PC-3 (cell line): ENCODE measurements at regions not wholly inside any gene's neighbourhood (a gene's known extent, or its start where the extent isn't known, plus 50 kb on each side); places are given as distances from the start of the nearest gene placed in this dataset.
A peak's percentile ranks its signal among the peaks of the same experiment; 100 is the strongest.

Experiments
- ATAC-seq: fragments of 200-7000 bp; cut with Tn5 transposase; 2 replicates; pipeline ENCODE4 v1.9.1; 2020; ENCODE audit warnings: mild to moderate bottlenecking, moderate library complexity
- BruUV-seq: library from RNA; stranded (reverse); fragments of 400-500 nt; replicated peaks from 2 replicates; lab custom pipeline; 2021; lab: Mats Ljungman, UMichigan
- CTCF ChIA-PET: fragments of 300-600 bp; sonication (Branson Sonifier 250); formaldehyde crosslinking; loops from one replicate; lab custom pipeline; 2022; ENCODE audit warnings: antibody characterized with exemption; lab: Charles Lee
- POLR2A ChIA-PET: fragments of 300-600 bp; sonication (Branson Sonifier 250); formaldehyde crosslinking; loops from one replicate; lab custom pipeline; 2022; ENCODE audit warnings: antibody characterized with exemption; ENCODE audit not compliant: unreplicated experiment; lab: Charles Lee
- DNase-seq: peaks from one replicate; pipeline ENCODE4 v3.0.0-alpha.2; 2015
- H2AFZ ChIP-seq: fragments of 300-600 bp; sonication (generic); 2 replicates; pipeline ENCODE4 v1.6.0; 2016; ENCODE audit warnings: antibody characterized with exemption, low read length
- H3F3A ChIP-seq: fragments of 300-600 bp; sonication (generic); one replicate; pipeline ENCODE4 v1.6.0; 2017; ENCODE audit warnings: antibody characterized with exemption, low read length, control low read depth, mild to moderate bottlenecking; ENCODE audit not compliant: unreplicated experiment
- H3K27ac ChIP-seq: fragments of 300-600 bp; sonication (generic); 2 replicates; pipeline ENCODE4 v1.5.1; 2016; ENCODE audit warnings: mild to moderate bottlenecking, low read length
- H3K27me3 ChIP-seq: fragments of 300-600 bp; sonication (generic); 2 replicates; pipeline ENCODE4 v1.6.1; 2016; ENCODE audit warnings: low read length, mixed read lengths
- H3K36me3 ChIP-seq: fragments of 300-600 bp; sonication (generic); 2 replicates; pipeline ENCODE4 v1.6.1; 2016; ENCODE audit warnings: low read depth, mixed run types, low read length, mixed read lengths
- H3K4me1 ChIP-seq: fragments of 300-600 bp; sonication (generic); 2 replicates; pipeline ENCODE4 v1.5.1; 2016; ENCODE audit warnings: low read length; ENCODE audit not compliant: insufficient read depth
- H3K4me2 ChIP-seq: fragments of 300-600 bp; sonication (generic); 2 replicates; pipeline ENCODE4 v1.6.0; 2016; ENCODE audit warnings: low read length
- H3K4me3 ChIP-seq: fragments of 300-600 bp; sonication (generic); 2 replicates; pipeline ENCODE4 v1.5.1; 2016; ENCODE audit warnings: mild to moderate bottlenecking, low read length, mixed read lengths
- H3K79me2 ChIP-seq: fragments of 300-600 bp; sonication (generic); 2 replicates; pipeline ENCODE4 v1.6.1; 2017; ENCODE audit warnings: low read length, mixed read lengths
- H3K9ac ChIP-seq: fragments of 300-600 bp; sonication (generic); 2 replicates; pipeline ENCODE4 v1.6.0; 2016; ENCODE audit warnings: mild to moderate bottlenecking, low read length
- H3K9me2 ChIP-seq: fragments of 300-600 bp; sonication (generic); replicated peaks from 2 replicates; pipeline ENCODE4 v1.6.1; 2016; ENCODE audit warnings: mixed run types, low read length, mixed read lengths
- H3K9me3 ChIP-seq: fragments of 300-600 bp; sonication (generic); 2 replicates; pipeline ENCODE4 v1.6.1; 2016; ENCODE audit warnings: low read length, mixed read lengths
- H4K20me1 ChIP-seq: fragments of 300-600 bp; sonication (generic); 2 replicates; pipeline ENCODE4 v1.6.1; 2016; ENCODE audit warnings: low read length, mixed read lengths
- CTCF ChIP-seq: fragments of 300-600 bp; sonication (generic); conservative IDR thresholded peaks from 2 replicates; pipeline ENCODE4 v1.5.1; 2017; ENCODE audit warnings: antibody characterized with exemption, low read depth, mild to moderate bottlenecking, low read length
- EZH2 ChIP-seq: fragments of 300-600 bp; sonication (generic); IDR thresholded peaks from one replicate; pipeline ENCODE4 v1.6.1; 2017; ENCODE audit warnings: antibody characterized with exemption, mild to moderate bottlenecking, low read length; ENCODE audit not compliant: unreplicated experiment
- EZH2phosphoT487 ChIP-seq: fragments of 300-600 bp; sonication (generic); IDR thresholded peaks from 2 replicates; pipeline ENCODE4 v1.6.1; 2018; ENCODE audit warnings: mild to moderate bottlenecking, antibody characterized with exemption, low read length, borderline replicate concordance
- intact Hi-C: fragments of 100-400 bp; cut with micrococcal nuclease; formaldehyde crosslinking; loops from 2 replicates; pipeline ENCODE4 v1.9.0; 2023

GRCh38 chr12:83920821-83921547 lies 991.6 kb downstream of the SLC6A15 start:
- ATAC-seq (no peak), DNase-seq (no peak)
- no peaks in the 10 kb centered on the region for H3K4me1 ChIP-seq
- TF ChIP-seq EZH2, result no peak
- TF ChIP-seq EZH2phosphoT487, result no peak
- no peak for TF ChIP-seq CTCF
- intact Hi-C loops, result no loop called here
- CTCF ChIA-PET, result no interaction called here
- H3K27ac ChIP-seq, result no peak overlapping the region
- no peaks in the 10 kb centered on the region for H3K27me3 ChIP-seq
- no peak overlapping the region for H3K9ac ChIP-seq
- H2AFZ ChIP-seq, result no peak overlapping the region
- no peaks in the 10 kb centered on the region for H3K9me3 ChIP-seq
- H3K36me3 ChIP-seq, result no peaks in the 10 kb centered on the region
- H3K79me2 ChIP-seq, result no peaks in the 10 kb centered on the region
- POLR2A ChIA-PET, result no interaction called here
- H3K4me2 ChIP-seq, result no peak overlapping the region
- no peaks in the 10 kb centered on the region for H4K20me1 ChIP-seq
- H3K9me2 ChIP-seq, result no peaks in the 10 kb centered on the region
- no peak overlapping the region for H3K4me3 ChIP-seq
- no peaks in the 10 kb centered on the region for H3F3A ChIP-seq
- BruUV-seq, result no TSS peak

- no peaks in the 10 kb centered on the region for H3K9me3 ChIP-seq
- ATAC-seq, result no peak
- no peak overlapping the region for H3K4me2 ChIP-seq
- no peak for DNase-seq
- H3K4me3 ChIP-seq, result no peak overlapping the region
- H4K20me1 ChIP-seq, result no peaks in the 10 kb centered on the region
- no peaks in the 10 kb centered on the region for H3K9me2 ChIP-seq
- H3K27ac ChIP-seq, result no peak overlapping the region
- peak overlapping the region; percentile 37; the same call in 1 of the 2 replicates for H2AFZ ChIP-seq
- TF ChIP-seq CTCF, result no peak
- CTCF ChIA-PET, result no interaction called here
- no peak overlapping the region for H3K9ac ChIP-seq
- H3K4me1 ChIP-seq, result no peaks in the 10 kb centered on the region
- no peaks in the 10 kb centered on the region for H3K27me3 ChIP-seq
- H3F3A ChIP-seq, result no peaks in the 10 kb centered on the region
- H3K79me2 ChIP-seq, result no peaks in the 10 kb centered on the region
- no TSS peak for BruUV-seq
- H3K36me3 ChIP-seq, result no peaks in the 10 kb centered on the region
- POLR2A ChIA-PET, result no interaction called here
- intact Hi-C loops, result no loop called here
These were observed 993.5 kb downstream of the SLC6A15 start for GRCh38 chr12:83919081-83919480.

- Histone ChIP-seq H4K20me1 (no peaks in the 10 kb centered on the region), H3K4me3 (no peak overlapping the region), H3K27ac (no peak overlapping the region), H3K9me2 (no peaks in the 10 kb centered on the region), H3K9ac (no peak overlapping the region), H3K4me2 (no peak overlapping the region), H2AFZ (no peak overlapping the region), H3F3A (no peaks in the 10 kb centered on the region), H3K4me1 (peaks cover 4% of the 10 kb centered on the region; the same call in 1 of the 2 replicates), H3K79me2 (no peaks in the 10 kb centered on the region), H3K27me3 (no peaks in the 10 kb centered on the region), H3K9me3 (no peaks in the 10 kb centered on the region), H3K36me3 (no peaks in the 10 kb centered on the region)
- no TSS peak for BruUV-seq
- ChIA-PET CTCF (no interaction called here), POLR2A (no interaction called here)
- intact Hi-C loops, result no loop called here
- no peak for DNase-seq
- TF ChIP-seq EZH2, result no peak
- no peak for TF ChIP-seq EZH2phosphoT487
- no peak for TF ChIP-seq CTCF
- no peak for ATAC-seq
These were observed 1008.4 kb downstream of the SLC6A15 start for GRCh38 chr12:83904175-83904574.
